Bronchial epithelial cell (primary cell): ENCODE measurements at regions not wholly inside any gene's neighbourhood (a gene's known extent, or its start where the extent isn't known, plus 50 kb on each side); places are given as distances from the start of the nearest gene placed in this dataset.

Experiments
- DNase-seq: peaks from one replicate; pipeline ENCODE4 v3.0.0-alpha.2; 2010; ENCODE audit warnings: low read depth
- FAIRE-seq: peaks from 2 replicates; lab custom pipeline; 2011; peaks lifted over from hg19 to GRCh38; lab: Jason Lieb, UNC
- H3K27me3 ChIP-seq: 2 replicates; pipeline ENCODE4 v1.5.1; 2011; ENCODE audit warnings: low read length; ENCODE audit not compliant: control insufficient read depth, insufficient read depth
- H3K36me3 ChIP-seq: 2 replicates; pipeline ENCODE4 v1.5.1; 2011; ENCODE audit warnings: low read length; ENCODE audit not compliant: control insufficient read depth, insufficient read depth
- H3K4me3 ChIP-seq: 2 replicates; pipeline ENCODE4 v1.5.1; 2011; ENCODE audit warnings: mild to moderate bottlenecking, low read depth, low read length, control low read depth
- CTCF ChIP-seq: IDR thresholded peaks from 2 replicates; pipeline ENCODE4 v1.5.1; 2011; ENCODE audit warnings: mild to moderate bottlenecking, moderate library complexity, low read length, control low read depth, inconsistent platforms; ENCODE audit not compliant: insufficient read depth, severe bottlenecking

GRCh38 chr2:242038166-242038927 is 168.8 kb downstream of the RTP5 start:
- FAIRE-seq (no peak), DNase-seq (no peak)
- no peak for TF ChIP-seq CTCF
- Histone ChIP-seq H3K27me3 (no peaks in the 10 kb centered on the region), H3K36me3 (no peaks in the 10 kb centered on the region), H3K4me3 (no peak overlapping the region)

- DNase-seq (no peak), FAIRE-seq (no peak)
- Histone ChIP-seq H3K27me3 (no peaks in the 10 kb centered on the region), H3K36me3 (no peaks in the 10 kb centered on the region), H3K4me3 (no peak overlapping the region)
- TF ChIP-seq CTCF = no peak
Measured at GRCh38 chr2:242038928-242039341, 169.4 kb downstream of the RTP5 start.

GRCh38 chr2:242040303-242040655 is 170.8 kb downstream of the RTP5 start:
- DNase-seq (no peak), FAIRE-seq (no peak)
- Histone ChIP-seq H3K4me3 (no peak overlapping the region), H3K36me3 (no peaks in the 10 kb centered on the region), H3K27me3 (no peaks in the 10 kb centered on the region)
- TF ChIP-seq CTCF = no peak

GRCh38 chr2:242040681-242041080 is 171.2 kb downstream of the RTP5 start:
- Histone ChIP-seq H3K4me3 (no peak overlapping the region), H3K36me3 (no peaks in the 10 kb centered on the region), H3K27me3 (no peaks in the 10 kb centered on the region)
- no peak for DNase-seq
- no peak for FAIRE-seq
- no peak for TF ChIP-seq CTCF

DNA sequence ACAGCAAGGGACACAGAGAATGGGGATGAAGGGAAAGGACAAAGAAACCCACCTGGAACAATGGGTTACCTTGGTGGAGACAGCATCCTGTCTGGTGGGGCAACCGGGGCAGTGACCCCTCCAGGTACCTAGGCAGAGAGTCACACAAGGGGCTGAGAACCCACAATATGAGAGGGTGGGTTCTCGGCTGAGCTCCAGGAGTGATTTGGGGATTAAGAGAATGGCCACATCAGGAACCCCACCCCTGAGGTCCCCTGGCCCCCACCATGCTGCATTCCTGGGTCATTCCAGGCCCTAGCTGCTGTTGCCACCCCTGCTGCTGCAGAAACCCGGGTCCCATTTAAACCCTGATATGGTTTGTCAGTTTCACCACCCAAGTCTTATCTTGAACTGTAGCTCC is 172.3 kb downstream of the RTP5 start:
- Histone ChIP-seq H3K27me3 (no peaks in the 10 kb centered on the region), H3K36me3 (no peaks in the 10 kb centered on the region), H3K4me3 (no peak overlapping the region)
- FAIRE-seq (no peak), DNase-seq (no peak)
- no peak for TF ChIP-seq CTCF
